GM19467 (cell line): ENCODE measurements at regions not wholly inside any gene's neighbourhood (a gene's known extent, or its start where the extent isn't known, plus 50 kb on each side); places are given as distances from the start of the nearest gene placed in this dataset.

Experiments used
- ATAC-seq: cut with Tn5 transposase; IDR thresholded peaks from one replicate; pipeline ENCODE4 v1.9.1; 2021; ENCODE audit warnings: mild to moderate bottlenecking, moderate library complexity; ENCODE audit not compliant: unreplicated experiment

- no peak for ATAC-seq
These were observed 108.9 kb upstream of the CDC42EP3 start for GRCh38 chr2:37780387-37780676.

- ATAC-seq = no peak
These were observed 109.6 kb upstream of the CDC42EP3 start for GRCh38 chr2:37781028-37781427.

GRCh38 chr2:37782155-37782673 is 110.8 kb upstream of the CDC42EP3 start:
- no peak for ATAC-seq

- no peak for ATAC-seq
These were observed 111.4 kb upstream of the CDC42EP3 start for GRCh38 chr2:37782721-37783371.

- ATAC-seq = no peak
These were observed 112.1 kb upstream of the CDC42EP3 start for GRCh38 chr2:37783545-37783944.

- no peak for ATAC-seq
These were observed 112.8 kb upstream of the CDC42EP3 start for GRCh38 chr2:37784071-37784758.

GRCh38 chr2:37784759-37785149 is 113.3 kb upstream of the CDC42EP3 start:
- no peak for ATAC-seq

GRCh38 chr2:37786191-37786698 is 114.8 kb upstream of the CDC42EP3 start:
- ATAC-seq = no peak

- ATAC-seq = no peak
These were observed 115.4 kb upstream of the CDC42EP3 start for GRCh38 chr2:37786854-37787253.

GRCh38 chr2:37788602-37789209 is 117.3 kb upstream of the CDC42EP3 start:
- ATAC-seq = no peak

- ATAC-seq = no peak
These were observed 118.6 kb upstream of the CDC42EP3 start for GRCh38 chr2:37790019-37790418.

- no peak for ATAC-seq
These were observed 119.0 kb upstream of the CDC42EP3 start for GRCh38 chr2:37790462-37790861.

- ATAC-seq = no peak
These were observed 120.9 kb upstream of the CDC42EP3 start for GRCh38 chr2:37792366-37792765.

GRCh38 chr2:37793004-37793403 is 121.6 kb upstream of the CDC42EP3 start:
- no peak for ATAC-seq

- no peak for ATAC-seq
These were observed 123.3 kb upstream of the CDC42EP3 start for GRCh38 chr2:37794717-37795116.

- ATAC-seq = no peak
These were observed 124.0 kb upstream of the CDC42EP3 start for GRCh38 chr2:37795456-37795855.

- no peak for ATAC-seq
These were observed 124.5 kb upstream of the CDC42EP3 start for GRCh38 chr2:37795938-37796337.

- no peak for ATAC-seq
These were observed 125.0 kb upstream of the CDC42EP3 start for GRCh38 chr2:37796481-37796880.

- ATAC-seq = no peak
These were observed 125.6 kb upstream of the CDC42EP3 start for GRCh38 chr2:37797081-37797480.

GRCh38 chr2:37798315-37799005 is 126.6 kb upstream of the RMDN2 start:
- no peak for ATAC-seq

GRCh38 chr2:37800176-37800858 is 124.8 kb upstream of the RMDN2 start:
- ATAC-seq = no peak
